Middle frontal gyrus (tissue), 1 donor: ENCODE measurements at regions not wholly inside any gene's neighbourhood (a gene's known extent, or its start where the extent isn't known, plus 50 kb on each side); places are given as distances from the start of the nearest gene placed in this dataset.

Source experiments
- DNase-seq: peaks from one replicate; pipeline ENCODE4 v3.0.0-alpha.2; 2015; ENCODE audit warnings: low spot score; ENCODE audit errors: extremely low spot score

DNA sequence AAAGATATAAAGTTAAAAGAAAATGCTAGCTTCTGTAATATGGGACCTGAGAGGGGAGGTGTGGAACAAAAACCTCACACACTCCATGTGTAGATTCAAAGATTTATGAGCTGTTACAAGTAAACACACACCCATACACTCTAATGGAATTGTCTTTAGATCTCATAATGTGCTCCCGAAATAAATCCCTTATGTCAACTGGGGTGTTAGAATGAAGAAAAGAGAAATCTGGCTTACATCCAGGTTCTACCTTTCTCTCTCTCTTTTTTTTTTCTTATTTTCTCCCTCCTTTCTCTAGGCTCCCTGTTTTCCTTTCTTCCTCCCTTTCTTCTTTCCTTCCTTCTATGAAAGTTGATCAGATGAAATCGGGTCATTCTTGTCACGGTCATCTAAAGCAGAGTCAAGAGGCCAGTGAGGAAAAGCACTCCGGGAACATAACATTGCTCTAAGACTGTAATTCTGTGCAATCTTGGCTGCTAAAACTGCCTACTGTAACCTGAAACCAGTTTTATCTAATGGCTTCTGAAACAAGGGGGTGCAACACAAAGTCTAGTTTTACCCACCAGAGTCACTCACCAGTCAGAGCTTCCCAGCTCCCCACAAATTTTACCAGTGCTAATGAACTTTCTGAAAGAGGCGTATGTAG, 68.3 kb upstream of the BTBD3 start:
- no peak for DNase-seq

DNA sequence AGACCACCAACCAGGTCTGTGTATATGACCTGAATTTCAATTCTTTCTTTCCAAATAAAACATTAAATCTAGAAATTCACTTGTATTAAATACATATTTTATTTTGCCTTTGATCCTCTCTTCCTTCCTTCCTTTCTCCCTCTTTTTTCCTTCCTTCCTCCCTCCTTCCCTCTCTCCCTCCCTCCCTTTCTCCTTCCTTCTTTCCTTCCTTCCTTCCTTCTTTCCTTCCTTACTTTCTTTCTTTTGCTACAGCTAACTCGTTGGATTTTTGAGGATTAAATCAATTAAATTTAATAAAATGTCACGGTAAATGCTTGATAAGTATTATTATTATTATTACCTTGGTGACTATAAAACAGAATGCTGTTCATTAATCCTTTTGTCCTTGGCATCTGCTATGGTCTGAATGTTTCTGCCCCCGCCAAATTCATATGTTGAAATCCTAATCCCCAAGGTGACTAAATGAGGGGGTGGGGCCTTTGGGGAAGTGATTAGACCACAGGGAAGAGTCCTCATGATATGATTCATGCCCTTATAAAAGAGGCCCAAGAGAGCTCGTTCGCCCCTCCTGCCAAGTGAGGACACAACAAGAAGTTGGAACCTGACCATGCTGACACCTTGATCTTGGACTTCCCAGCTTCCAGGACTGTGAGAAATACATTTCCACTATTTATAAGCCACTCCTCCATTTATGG, 67.6 kb upstream of the BTBD3 start:
- no peak for DNase-seq

DNA sequence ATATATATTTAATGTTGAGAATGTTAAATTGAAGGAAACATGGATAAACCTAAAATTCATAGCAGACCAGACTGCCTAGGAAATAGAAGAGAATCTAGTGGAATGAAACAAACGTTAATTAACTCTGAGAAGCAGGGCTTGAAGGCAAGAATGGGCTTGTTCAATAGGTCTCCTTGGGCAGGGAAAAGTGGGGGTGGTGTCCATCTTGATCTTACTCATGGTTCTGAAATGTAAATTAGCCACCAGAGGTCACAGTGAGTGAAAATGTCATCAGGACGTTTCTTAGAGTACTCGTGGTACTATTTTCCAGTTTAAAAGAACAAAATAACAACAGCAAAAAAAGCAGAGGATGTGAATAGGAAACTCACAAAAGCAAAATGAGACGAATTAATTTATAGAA, 66.8 kb upstream of the BTBD3 start:
- DNase-seq: no peak

DNA sequence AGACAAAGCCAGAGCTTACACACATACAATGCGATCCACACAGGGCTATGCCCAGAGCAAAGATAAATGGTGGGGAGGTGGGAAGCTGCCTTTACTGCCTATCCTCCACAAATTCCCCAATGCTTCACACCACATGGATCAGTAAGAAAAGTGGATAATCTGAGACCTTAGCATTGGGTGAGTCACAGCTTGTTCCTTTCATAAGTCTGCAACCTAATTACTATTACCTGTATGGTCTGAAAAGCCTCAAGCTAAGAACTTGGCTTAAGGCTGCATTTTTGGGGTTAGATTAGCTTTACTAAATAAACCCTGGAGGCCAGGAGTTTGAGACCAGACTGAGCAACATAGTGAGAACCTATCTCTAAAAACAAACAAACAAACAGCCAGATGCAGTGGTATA, 66.0 kb upstream of the BTBD3 start:
- no peak for DNase-seq

- no peak for DNase-seq
Observed at GRCh38 chr20:11852189-11852588, 65.5 kb upstream of the BTBD3 start.

DNA sequence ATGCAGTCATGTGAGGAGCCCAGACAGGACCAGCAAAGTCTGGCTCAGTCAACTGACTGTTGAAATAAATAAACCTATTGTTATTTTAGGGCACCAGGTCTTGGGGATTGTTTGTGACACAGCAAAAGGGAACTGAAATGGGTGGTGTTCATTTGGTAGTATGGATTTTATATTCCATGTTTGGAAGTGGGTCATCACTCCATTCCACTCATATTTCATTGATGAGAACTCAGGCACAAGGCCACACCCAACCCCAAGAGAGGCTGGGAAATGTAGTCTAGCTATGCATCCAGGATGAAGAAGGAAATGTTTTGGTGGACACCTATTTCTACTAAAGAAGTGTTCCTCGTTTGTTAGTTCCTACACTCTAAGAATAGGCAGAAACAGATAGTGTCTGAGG, 64.9 kb upstream of the BTBD3 start:
- DNase-seq: no peak

DNA sequence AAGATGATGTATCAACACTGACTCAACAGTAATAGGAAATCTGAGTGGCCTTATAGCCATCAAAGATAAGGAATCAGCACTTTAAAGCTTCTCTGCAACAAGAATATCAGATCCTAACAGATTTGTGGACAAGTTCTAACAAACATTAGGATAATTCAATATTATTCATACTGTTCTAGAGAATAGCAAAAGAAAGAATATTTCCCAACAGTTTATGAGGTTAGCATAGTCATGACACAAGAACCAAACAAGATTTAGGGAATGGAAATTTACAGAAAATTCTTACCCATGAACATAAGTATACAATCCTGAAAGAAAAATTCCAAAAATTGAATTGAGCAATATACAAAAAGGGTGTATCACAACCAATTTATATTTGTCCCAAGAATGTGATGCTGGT, 64.3 kb upstream of the BTBD3 start:
- no peak for DNase-seq

DNA sequence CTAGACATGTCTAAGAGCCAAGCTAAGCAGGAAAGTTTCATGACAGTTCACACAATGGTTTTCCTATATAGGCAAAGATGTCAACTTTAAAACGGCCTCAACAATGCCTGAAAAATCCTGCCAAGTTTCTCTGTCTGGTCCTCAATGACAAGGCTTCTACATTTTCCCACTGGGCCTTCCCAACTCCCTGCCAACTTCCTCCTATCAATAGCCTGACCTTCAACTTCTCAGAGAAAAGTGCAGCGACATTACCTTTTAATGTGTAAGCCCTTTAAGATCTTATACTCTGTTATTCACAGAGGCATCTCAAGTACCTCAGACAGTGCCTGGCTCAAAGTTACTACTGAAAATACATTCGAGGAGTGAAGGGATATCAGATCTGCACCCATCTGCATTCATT, 56.2 kb upstream of the BTBD3 start:
- no peak for DNase-seq

- no peak for DNase-seq
Observed at GRCh38 chr20:11867291-11867919, 50.3 kb upstream of the BTBD3 start.
